ENCODE measurements at regions not wholly inside any gene's neighbourhood (a gene's known extent, or its start where the extent isn't known, plus 50 kb on each side); places are given as distances from the start of the nearest gene placed in this dataset.

DNA sequence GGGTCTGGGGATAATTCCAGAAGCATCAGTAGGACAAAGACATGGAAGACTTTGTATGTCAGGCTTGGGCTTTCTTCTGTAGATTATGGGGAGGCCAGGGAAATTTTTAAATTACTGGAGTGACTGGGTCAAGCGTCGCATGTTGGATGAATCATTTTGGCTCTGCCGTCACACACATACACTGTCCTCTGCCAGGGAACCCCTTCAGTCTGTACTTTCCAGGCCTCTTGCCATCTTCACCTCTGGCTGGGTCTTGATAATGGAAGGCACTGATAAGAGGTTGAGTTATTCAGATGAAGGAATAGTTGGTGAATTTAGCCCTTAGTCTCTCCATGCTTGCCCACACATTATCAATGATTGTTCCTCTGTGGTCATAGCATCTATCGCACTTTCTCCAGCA, 895.1 kb upstream of the CELF4 start:
- no peak overlapping the region for H3K9ac ChIP-seq (replicated peaks; ENCODE audit: extremely low read depth, insufficient read depth, low read length)
- no peak overlapping the region for H3K4me2 ChIP-seq (ENCODE audit: insufficient read depth, low read length)
- no peak overlapping the region for H2AFZ ChIP-seq (ENCODE audit: low read depth, low read length)
- DNase-seq (ENCODE audit: low read depth, low spot score) = no peak
- H3K79me2 ChIP-seq (ENCODE audit: control insufficient read depth, insufficient read depth, low read length) = no peaks in the 10 kb centered on the region
- intact Hi-C loops (cut with micrococcal nuclease) (no loop called here), dilution Hi-C loops (cut with MboI; ENCODE audit: extremely low pct_ligation_motif_present, low sequenced_read_pairs) (no loop called here)
- POLR2A ChIA-PET = no interaction called here
- no peaks in the 10 kb centered on the region for H3K36me3 ChIP-seq (ENCODE audit: control insufficient read depth in 2 of 2, extremely low read depth in 1 of 2, insufficient read depth in 2 of 2, low read length in 2 of 2)
- H4K20me1 ChIP-seq (replicated peaks; ENCODE audit: control insufficient read depth, extremely low read depth, insufficient read depth, low read length) = no peaks in the 10 kb centered on the region
- no peak overlapping the region for H3K27ac ChIP-seq (ENCODE audit: insufficient read depth, low read depth, low read length)
- FAIRE-seq = no peak
- CTCF ChIA-PET = no interaction called here
- H3K27me3 ChIP-seq (ENCODE audit: control insufficient read depth in 2 of 2, insufficient read depth in 2 of 2, low read length in 2 of 2) = no peaks in the 10 kb centered on the region
- TF ChIP-seq FOS (IDR thresholded peaks at IDR 0.05; ENCODE audit: borderline replicate concordance, insufficient read depth, low read length) (no peak), JUN (IDR thresholded peaks at IDR 0.05; ENCODE audit: borderline replicate concordance, insufficient read depth, insufficient read length, low read depth) (no peak), EZH2 (IDR thresholded peaks at IDR 0.05; ENCODE audit: borderline replicate concordance, low read depth, low read length, severe bottlenecking) (no peak), GATA2 (IDR thresholded peaks at IDR 0.05; ENCODE audit: insufficient read depth, insufficient read length, low read depth, low read length) (no peak), MYC (IDR thresholded peaks at IDR 0.05; ENCODE audit: low read depth, low read length) (no peak), POLR2A (IDR thresholded peaks at IDR 0.05; ENCODE audit: low read depth, low read length) (no peak), POLR2AphosphoS5 (IDR thresholded peaks at IDR 0.05; ENCODE audit: insufficient read depth, low read depth, low read length) (no peak)
- TF ChIP-seq, protein P1, sequence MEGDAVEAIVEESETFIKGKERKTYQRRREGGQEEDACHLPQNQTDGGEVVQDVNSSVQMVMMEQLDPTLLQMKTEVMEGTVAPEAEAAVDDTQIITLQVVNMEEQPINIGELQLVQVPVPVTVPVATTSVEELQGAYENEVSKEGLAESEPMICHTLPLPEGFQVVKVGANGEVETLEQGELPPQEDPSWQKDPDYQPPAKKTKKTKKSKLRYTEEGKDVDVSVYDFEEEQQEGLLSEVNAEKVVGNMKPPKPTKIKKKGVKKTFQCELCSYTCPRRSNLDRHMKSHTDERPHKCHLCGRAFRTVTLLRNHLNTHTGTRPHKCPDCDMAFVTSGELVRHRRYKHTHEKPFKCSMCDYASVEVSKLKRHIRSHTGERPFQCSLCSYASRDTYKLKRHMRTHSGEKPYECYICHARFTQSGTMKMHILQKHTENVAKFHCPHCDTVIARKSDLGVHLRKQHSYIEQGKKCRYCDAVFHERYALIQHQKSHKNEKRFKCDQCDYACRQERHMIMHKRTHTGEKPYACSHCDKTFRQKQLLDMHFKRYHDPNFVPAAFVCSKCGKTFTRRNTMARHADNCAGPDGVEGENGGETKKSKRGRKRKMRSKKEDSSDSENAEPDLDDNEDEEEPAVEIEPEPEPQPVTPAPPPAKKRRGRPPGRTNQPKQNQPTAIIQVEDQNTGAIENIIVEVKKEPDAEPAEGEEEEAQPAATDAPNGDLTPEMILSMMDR (IDR thresholded peaks at IDR 0.05; ENCODE audit: extremely low read depth in 1 of 2, insufficient read depth in 1 of 2, low read depth in 1 of 2, low read length in 2 of 2) = no peak
- TF ChIP-seq, protein P2, sequence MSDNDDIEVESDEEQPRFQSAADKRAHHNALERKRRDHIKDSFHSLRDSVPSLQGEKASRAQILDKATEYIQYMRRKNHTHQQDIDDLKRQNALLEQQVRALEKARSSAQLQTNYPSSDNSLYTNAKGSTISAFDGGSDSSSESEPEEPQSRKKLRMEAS (IDR thresholded peaks at IDR 0.05; ENCODE audit: insufficient read depth, insufficient read length) = no peak
- H3K9me3 ChIP-seq (replicated peaks; ENCODE audit: control insufficient read depth, insufficient read depth, low read length) = peaks cover 5% of the 10 kb centered on the region
- H3K4me3 ChIP-seq (replicated peaks in 1 of 3; ENCODE audit: insufficient read depth in 1 of 3, low read depth in 1 of 3, low read length in 3 of 3) = no peak overlapping the region
- H3K9me1 ChIP-seq (replicated peaks; ENCODE audit: control insufficient read depth, extremely low read depth, insufficient read depth, low read length) = no peaks in the 10 kb centered on the region
- H3K4me1 ChIP-seq (ENCODE audit: control insufficient read depth, extremely low read depth, insufficient read depth, low read length) = no peaks in the 10 kb centered on the region
- BruUV-seq (replicated peaks) = no TSS peak

Data from endothelial cell of umbilical vein (primary cell).